HCT116 (cell line): ENCODE measurements at regions not wholly inside any gene's neighbourhood (a gene's known extent, or its start where the extent isn't known, plus 50 kb on each side); places are given as distances from the start of the nearest gene placed in this dataset.

Source experiments
- ATAC-seq: fragments of 200-7000 bp; cut with Tn5 transposase; 2 replicates; pipeline ENCODE4 v1.9.1; 2020; ENCODE audit warnings: mild to moderate bottlenecking, moderate library complexity
- BruUV-seq: library from RNA; stranded (reverse); fragments of 400-500 nt; replicated peaks from 2 replicates; lab custom pipeline; 2021; lab: Mats Ljungman, UMichigan
- CTCF ChIA-PET: fragments of 300-600 bp; sonication (Branson Sonifier 250); formaldehyde crosslinking; loops from one replicate; lab custom pipeline; 2021; ENCODE audit warnings: antibody characterized with exemption; lab: Charles Lee
- POLR2A ChIA-PET: fragments of 300-600, 350-600 bp; sonication (Branson Sonifier 250); formaldehyde crosslinking; loops from one replicate; lab custom pipeline; 2021; ENCODE audit warnings: antibody characterized with exemption; lab: Charles Lee
- RAD21 ChIA-PET, 2 experiments: fragments of 300-600 bp; sonication (Branson Sonifier 250); formaldehyde crosslinking; loops; one replicate each; lab custom pipeline; 2023; ENCODE audit warnings: low total read pairs in 2 of 2; ENCODE audit not compliant: uncharacterized antibody in 2 of 2, unreplicated experiment in 2 of 2, low non-redundant PET in 1 of 2; lab: Charles Lee
- DNase-seq: peaks from one replicate; pipeline ENCODE4 v3.0.0-alpha.2; 2010; ENCODE audit warnings: low read depth, low spot score
- H2AFZ ChIP-seq: fragments of 200-600 bp; shearing (Covaris generic), sonication (generic); 2 replicates; pipeline ENCODE4 v1.6.1; 2017; ENCODE audit warnings: low read depth, mixed run types, mixed read lengths, antibody characterized with exemption, low read length; ENCODE audit not compliant: poor library complexity, severe bottlenecking
- H3K27ac ChIP-seq: 2 replicates; pipeline ENCODE4 v1.5.1; 2012; ENCODE audit warnings: low read depth, low read length
- H3K27me3 ChIP-seq: fragments of 200-600 bp; sonication (generic); 2 replicates; pipeline ENCODE4 v1.6.1; 2016; ENCODE audit warnings: mixed run types, low read length, mixed read lengths; ENCODE audit not compliant: insufficient read depth
- H3K36me3 ChIP-seq, 2 experiments: fragments of 200-500 bp in 1 of 2; fragments of 200-600 bp in 1 of 2; sonication (Bioruptor generic) in 1 of 2; sonication (generic) in 1 of 2; 2 replicates each; pipeline versions ENCODE4 v1.5.1 to v1.6.1; 2014 to 2016; ENCODE audit warnings: low read length in 2 of 2, inconsistent platforms in 1 of 2, mixed read lengths in 1 of 2, mixed run types in 1 of 2; ENCODE audit not compliant: insufficient read depth in 2 of 2, control insufficient read depth in 1 of 2
- H3K4me1 ChIP-seq, 2 experiments: fragments of 200-600 bp in 1 of 2; sonication (generic) in 1 of 2; 2 replicates each; pipeline versions ENCODE4 v1.5.1 to v1.6.1; 2012 to 2017; ENCODE audit warnings: low read length in 2 of 2, inconsistent platforms in 1 of 2, mild to moderate bottlenecking in 1 of 2, mixed read lengths in 1 of 2, mixed run types in 1 of 2, moderate library complexity in 1 of 2; ENCODE audit not compliant: insufficient read depth in 2 of 2, control insufficient read depth in 1 of 2
- H3K4me2 ChIP-seq: fragments of 200-600 bp; sonication (generic); 2 replicates; pipeline ENCODE4 v1.6.1; 2017; ENCODE audit warnings: mixed run types, low read length, mixed read lengths
- H3K4me3 ChIP-seq, 2 experiments: fragments of 200-600 bp in 1 of 2; sonication (generic) in 1 of 2; replicated peaks in 1 of 2; 2 replicates each; pipeline ENCODE4 v1.5.1; 2011 to 2016; ENCODE audit warnings: low read length in 2 of 2, control low read depth in 1 of 2, low read depth in 1 of 2, mild to moderate bottlenecking in 1 of 2, mixed read lengths in 1 of 2, mixed run types in 1 of 2
- H3K79me2 ChIP-seq: fragments of 200-600 bp; sonication (generic); 2 replicates; pipeline ENCODE4 v1.6.1; 2017; ENCODE audit warnings: mild to moderate bottlenecking, mixed run types, low read length, moderate library complexity, mixed read lengths; ENCODE audit not compliant: insufficient read depth
- H3K9ac ChIP-seq: fragments of 200-600 bp; sonication (generic); 2 replicates; pipeline ENCODE4 v1.6.1; 2016; ENCODE audit warnings: low read length, mixed read lengths
- H3K9me2 ChIP-seq: fragments of 200-600 bp; sonication (generic), shearing (Covaris generic); 2 replicates; pipeline ENCODE4 v1.6.1; 2017; ENCODE audit warnings: mixed run types, mild to moderate bottlenecking, moderate library complexity; ENCODE audit not compliant: insufficient read depth
- H3K9me3 ChIP-seq, 2 experiments: fragments of 200-500 bp in 1 of 2; fragments of 200-600 bp in 1 of 2; sonication (Bioruptor generic) in 1 of 2; sonication (generic) in 1 of 2; 2 replicates each; pipeline ENCODE4 v1.6.1; 2014 to 2017; ENCODE audit warnings: low read length in 2 of 2, mixed read lengths in 2 of 2, inconsistent platforms in 1 of 2, low read depth in 1 of 2, mild to moderate bottlenecking in 1 of 2, mixed run types in 1 of 2, moderate library complexity in 1 of 2; ENCODE audit not compliant: control insufficient read depth in 1 of 2, insufficient read depth in 1 of 2
- H4K20me1 ChIP-seq: fragments of 200-600 bp; sonication (generic), shearing (Covaris generic); 2 replicates; pipeline ENCODE4 v1.6.1; 2017; ENCODE audit warnings: mixed run types, mild to moderate bottlenecking, moderate library complexity; ENCODE audit not compliant: insufficient read depth
- EZH2phosphoT487 ChIP-seq: fragments of 200-600 bp; IDR thresholded peaks from 2 replicates; pipeline ENCODE4 v1.6.1; 2018; ENCODE audit warnings: antibody characterized with exemption, borderline replicate concordance
- JUND ChIP-seq: IDR thresholded peaks from 2 replicates; pipeline ENCODE4 v1.6.1; 2012
- POLR2AphosphoS5 ChIP-seq: IDR thresholded peaks from 2 replicates; pipeline ENCODE4 v1.6.1; 2011; ENCODE audit warnings: mild to moderate bottlenecking, low read depth, low read length, moderate library complexity
- RAD21 ChIP-seq: IDR thresholded peaks from 2 replicates; pipeline ENCODE4 v1.6.1; 2012; ENCODE audit warnings: low read depth, mild to moderate bottlenecking
- REST ChIP-seq: IDR thresholded peaks from 2 replicates; pipeline ENCODE4 v1.6.1; 2012; ENCODE audit warnings: low read depth
- TCF7L2 ChIP-seq: IDR thresholded peaks from 2 replicates; pipeline ENCODE4 v1.7.0; 2011; ENCODE audit warnings: borderline replicate concordance, inconsistent platforms; ENCODE audit not compliant: insufficient read depth, insufficient read length; ENCODE audit errors: extremely low read depth
- YY1 ChIP-seq: IDR thresholded peaks from 2 replicates; pipeline ENCODE4 v1.6.1; 2011; ENCODE audit warnings: low read length, low read depth, moderate library complexity, mild to moderate bottlenecking; ENCODE audit not compliant: insufficient replicate concordance; ENCODE audit errors: extremely low read depth
- ZFX ChIP-seq: fragments of 450-650 bp; IDR thresholded peaks from 2 replicates; pipeline ENCODE4 v1.6.1; 2017
- intact Hi-C: fragments of 100-400 bp; cut with micrococcal nuclease; formaldehyde crosslinking; loops from 2 replicates; pipeline ENCODE4 v1.10.0; 2022

DNA sequence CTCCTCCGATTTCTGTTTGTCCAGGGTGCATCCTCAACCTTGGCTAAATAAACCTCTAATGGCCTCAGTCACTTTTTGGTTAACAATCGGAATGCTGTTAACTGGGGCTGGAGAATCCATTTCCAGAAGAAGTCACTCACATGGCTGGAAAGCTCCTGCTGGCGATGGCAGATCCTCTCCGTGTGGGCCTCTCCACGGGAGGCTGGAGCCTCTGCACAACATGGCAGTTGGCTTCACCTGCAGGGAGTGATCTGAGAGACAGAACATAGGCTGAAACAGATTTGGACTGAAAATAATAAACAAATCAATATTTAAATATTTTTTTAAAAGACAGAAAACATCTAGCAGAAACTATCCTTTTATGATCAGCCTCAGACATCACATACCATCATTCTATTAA, 66.8 kb upstream of the FICD start:
- H3K4me2 ChIP-seq, result no peak overlapping the region
- POLR2A ChIA-PET, result no interaction called here
- H3K4me3 ChIP-seq, result no peak overlapping the region
- no peaks in the 10 kb centered on the region for H3K36me3 ChIP-seq
- H3K27ac ChIP-seq, result no peak overlapping the region
- H3K9me2 ChIP-seq, result no peaks in the 10 kb centered on the region
- CTCF ChIA-PET, result no interaction called here
- H4K20me1 ChIP-seq, result no peaks in the 10 kb centered on the region
- no peak overlapping the region for H3K9ac ChIP-seq
- H3K4me1 ChIP-seq, result no peaks in the 10 kb centered on the region
- DNase-seq (no peak), ATAC-seq (no peak)
- peaks cover 62% of the 10 kb centered on the region for H3K27me3 ChIP-seq
- no peak overlapping the region for H2AFZ ChIP-seq
- intact Hi-C loops, result no loop called here
- TF ChIP-seq REST, result no peak
- no peak for TF ChIP-seq ZFX
- no peak for TF ChIP-seq POLR2AphosphoS5
- no peak for TF ChIP-seq YY1
- TF ChIP-seq TCF7L2, result no peak
- TF ChIP-seq EZH2phosphoT487, result no peak
- no peak for TF ChIP-seq JUND
- no peak for TF ChIP-seq RAD21
- no peaks in the 10 kb centered on the region for H3K9me3 ChIP-seq
- H3K79me2 ChIP-seq, result no peaks in the 10 kb centered on the region
- RAD21 ChIA-PET, result no interaction called here
- BruUV-seq, result no TSS peak
